SIG-M5 treated with dmso at 0.1 percent for 504 hours (cell line): ENCODE measurements at regions not wholly inside any gene's neighbourhood (a gene's known extent, or its start where the extent isn't known, plus 50 kb on each side); places are given as distances from the start of the nearest gene placed in this dataset.

Source experiments
- DNase-seq: peaks from one replicate; lab custom pipeline; 2025; ENCODE audit not compliant: unreplicated experiment; lab: John Stamatoyannopoulos, UW

DNA sequence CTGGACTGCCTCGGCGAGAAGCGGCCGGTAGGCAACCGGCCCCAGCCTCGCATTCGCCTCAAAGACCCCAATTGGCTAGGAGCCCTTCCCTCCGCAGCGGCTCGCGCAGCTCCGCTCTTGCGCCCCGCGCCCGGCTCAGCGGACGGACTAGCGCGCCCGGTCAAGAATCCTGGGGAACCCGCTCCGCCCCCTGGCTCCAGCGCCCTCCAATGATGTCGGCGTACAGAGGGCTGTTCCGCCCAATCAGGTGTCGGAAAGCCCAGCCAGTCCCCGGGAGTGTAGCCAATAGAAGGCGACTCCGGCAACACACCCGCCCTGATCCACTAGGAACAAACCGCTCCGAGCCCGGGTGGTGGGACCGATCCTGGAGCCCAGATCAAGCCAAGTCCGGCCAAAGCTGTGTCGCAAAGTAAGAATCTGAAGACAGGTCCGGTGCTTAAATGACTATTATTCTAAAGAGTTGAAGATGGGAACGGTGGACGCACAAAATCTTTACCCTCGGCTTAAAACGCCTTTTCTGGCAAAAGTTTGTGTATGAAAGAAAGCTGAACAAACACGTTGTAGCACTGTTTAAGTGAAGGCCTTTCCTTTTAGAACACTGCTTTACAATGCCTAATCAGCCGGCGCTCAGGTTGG, 132.2 kb downstream of the OGFRL1 start:
- DNase-seq, result peak; percentile 2

DNA sequence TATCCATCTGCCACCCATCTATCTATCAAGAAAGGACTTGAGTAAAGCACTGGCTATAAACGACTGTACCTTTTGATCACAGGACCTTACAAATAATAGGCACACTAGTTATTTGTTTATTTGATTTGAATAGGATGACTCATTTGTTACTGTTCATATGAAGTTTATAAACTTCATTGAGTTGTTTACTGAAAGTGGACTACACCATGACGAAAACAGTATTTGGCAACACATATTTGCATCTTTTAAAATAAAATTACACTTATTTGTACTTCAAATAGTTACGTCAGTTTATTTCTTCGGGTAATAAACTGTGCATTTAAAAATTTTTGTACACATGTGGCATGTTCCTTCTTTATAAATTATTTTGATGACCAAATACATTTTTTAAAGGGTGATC, 133.0 kb downstream of the OGFRL1 start:
- no peak for DNase-seq

DNA sequence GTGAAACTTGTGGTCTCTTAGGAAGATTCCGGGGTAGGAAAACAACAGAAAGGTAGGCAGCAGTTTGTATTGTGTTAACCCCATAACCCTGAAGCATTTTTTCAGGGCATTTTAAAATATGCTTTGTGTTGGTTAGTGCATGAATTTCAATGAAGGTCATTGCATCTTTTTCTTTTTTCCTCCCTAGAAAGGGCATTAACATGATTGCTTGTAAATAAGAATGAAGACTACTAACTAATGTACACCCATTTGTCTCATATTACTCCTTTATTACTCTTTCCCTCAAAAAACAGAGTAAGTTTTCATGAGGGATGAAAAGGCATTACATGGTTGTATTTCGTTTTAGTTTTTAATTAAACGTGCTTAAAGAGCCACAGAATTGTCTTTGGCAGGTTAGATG, 141.4 kb downstream of the OGFRL1 start:
- no peak for DNase-seq

DNA sequence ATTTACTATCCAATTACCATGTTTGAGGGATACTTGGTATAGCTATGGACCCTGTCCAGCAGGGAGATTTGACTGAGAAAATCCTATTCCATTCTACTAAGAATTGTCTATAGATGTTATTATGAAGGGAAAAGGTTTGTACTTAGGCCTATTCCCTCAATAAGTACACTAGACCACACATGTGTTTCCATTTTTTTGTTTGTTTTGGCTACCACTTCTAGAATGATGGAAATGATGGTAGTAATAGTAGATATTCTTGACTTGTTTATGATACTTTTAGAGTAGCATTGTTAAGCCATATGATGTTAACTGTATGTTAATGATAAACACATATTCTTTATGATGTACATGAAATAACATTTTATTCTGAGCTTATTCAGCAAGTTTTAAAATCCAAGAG, 144.8 kb downstream of the OGFRL1 start:
- DNase-seq, result no peak

DNA sequence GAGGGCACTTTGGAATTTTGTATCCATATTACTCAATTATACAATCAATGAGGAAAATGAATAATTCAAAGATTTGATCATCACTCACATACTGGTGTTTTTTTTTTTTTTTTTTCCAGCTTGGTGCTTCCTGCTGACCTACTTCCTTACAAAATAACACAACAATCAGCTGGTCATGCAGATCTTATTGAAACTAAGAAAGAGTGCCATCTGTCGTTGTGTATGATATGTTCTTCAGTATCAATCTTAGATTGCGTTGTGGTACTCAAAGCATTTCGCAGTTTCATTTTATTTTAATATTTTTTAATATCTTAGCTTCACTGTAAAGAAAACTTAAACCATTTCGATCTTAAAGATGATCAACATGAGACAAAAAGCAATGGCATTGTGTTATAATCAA, 155.6 kb downstream of the OGFRL1 start:
- DNase-seq, result no peak

DNA sequence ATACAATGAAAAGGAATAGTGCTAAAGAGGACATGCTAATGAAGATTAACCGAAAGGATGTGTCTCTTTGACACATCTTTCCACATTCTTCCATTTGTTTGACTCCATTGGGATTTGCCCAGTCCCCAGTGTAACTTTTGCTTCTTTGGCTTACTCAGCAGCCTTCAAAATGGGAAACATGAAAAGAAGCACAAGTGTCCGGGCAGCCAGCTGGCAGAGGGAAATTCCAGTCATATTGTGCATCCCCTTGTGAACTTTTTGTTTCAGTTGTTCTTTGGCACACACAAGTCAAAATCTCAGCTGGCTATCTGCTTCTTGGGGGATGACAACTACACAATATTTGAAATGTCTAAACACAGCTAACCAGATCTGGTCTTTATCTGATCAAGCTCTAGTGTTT, 157.4 kb downstream of the OGFRL1 start:
- no peak for DNase-seq

DNA sequence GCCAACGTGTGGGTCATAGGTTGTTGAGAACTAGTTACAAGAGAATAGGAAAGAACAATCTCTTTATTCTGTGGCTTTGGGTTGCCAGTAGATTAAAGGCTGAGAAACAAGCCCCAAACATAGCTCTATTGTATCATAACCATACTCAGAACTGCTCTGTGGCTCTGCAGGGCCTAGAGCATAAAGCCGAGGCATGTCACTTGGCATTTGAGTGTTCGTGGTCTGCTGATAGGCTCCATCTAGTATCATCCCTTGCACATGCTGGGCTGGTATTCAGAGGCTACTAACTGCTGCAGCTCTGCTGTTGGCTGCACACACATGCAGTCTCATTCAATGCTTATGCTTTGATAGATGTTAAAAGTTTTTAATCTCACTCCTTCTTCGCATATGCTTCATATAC, 157.9 kb downstream of the OGFRL1 start:
- DNase-seq, result no peak

DNA sequence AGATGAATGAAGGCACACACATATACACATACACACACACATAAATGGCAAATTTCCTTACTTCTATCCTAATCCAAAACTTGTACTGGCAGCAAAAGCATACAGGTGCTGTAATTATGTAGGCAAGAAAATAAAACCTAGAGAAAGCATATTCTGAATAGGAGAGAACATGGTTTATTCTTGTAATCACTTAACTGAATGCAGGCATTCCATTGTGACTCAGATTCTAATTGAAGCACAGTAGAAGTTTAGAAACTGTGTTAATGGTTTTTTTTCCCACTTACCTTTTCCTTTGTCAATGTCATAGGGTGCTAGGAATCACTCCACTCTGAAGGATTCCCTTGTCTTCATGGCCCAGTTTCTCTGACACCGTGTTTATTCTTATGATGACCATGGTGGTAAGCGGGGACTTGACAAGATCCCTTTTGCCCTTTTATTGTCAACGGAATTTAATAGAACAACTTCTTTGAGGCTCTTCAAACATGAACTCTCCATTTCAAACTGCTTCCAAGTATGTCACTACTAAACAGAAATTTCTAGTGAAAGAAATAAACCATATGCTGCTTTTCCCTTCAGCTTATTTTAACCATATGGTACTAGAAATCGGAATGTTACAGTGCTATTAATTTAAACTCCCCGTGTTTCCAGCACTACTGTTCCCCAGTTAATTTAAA, 164.2 kb downstream of the OGFRL1 start:
- no peak for DNase-seq

DNA sequence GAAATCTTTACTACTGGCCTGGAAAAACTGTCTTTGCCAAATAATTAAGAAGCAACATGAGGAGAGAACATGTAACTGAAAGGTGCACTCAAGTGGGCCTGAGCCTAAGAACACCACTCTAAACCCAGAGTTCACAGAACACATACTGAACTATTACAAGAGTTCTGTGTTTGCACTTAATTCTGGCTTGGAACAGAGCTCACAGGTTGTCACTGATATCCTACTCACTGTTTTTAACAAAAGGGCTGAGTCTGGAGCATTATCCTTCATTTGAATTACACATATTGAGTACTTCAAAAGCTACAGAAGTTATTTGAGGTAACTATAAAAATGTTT, 164.7 kb downstream of the OGFRL1 start:
- DNase-seq, result no peak

DNA sequence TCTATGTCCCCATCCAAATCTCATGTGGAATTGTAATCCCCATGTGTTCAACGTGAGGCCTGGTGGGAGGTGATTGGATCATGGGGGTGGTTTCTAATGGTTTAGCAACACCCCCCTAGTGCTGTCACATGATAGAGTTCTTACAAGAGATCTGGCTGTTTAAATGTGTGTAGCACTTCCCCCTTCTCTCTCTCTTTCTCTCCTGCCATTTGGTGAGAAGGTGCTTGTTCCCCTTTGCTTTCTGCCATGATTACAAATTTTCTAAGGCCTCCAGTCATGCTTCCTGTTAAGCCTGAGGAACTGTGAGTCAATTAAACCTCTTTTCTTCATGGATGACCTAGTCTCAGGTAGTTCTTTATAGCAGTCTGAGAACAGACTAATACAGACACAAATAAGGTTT, 165.4 kb downstream of the OGFRL1 start:
- peak; percentile 14 for DNase-seq

DNA sequence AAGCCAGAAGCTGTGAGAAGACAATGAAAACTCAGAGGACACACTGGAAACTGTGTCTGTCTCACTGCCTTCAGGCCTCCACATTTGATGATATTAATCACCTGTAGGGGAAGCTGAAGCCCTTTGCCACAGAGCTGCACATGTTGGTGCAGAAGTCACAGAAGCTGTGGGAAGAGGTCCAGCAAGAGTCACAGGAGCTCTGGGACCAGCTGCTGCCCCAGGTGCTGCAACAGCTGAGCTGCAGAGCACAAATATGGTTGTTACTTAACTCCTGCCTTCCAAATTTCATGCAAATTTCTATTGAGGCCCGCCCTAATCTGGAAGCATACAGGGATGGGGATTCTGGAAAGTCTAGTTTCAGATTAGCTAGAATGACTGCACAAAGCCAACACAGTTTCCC, 169.3 kb downstream of the OGFRL1 start:
- DNase-seq, result no peak

DNA sequence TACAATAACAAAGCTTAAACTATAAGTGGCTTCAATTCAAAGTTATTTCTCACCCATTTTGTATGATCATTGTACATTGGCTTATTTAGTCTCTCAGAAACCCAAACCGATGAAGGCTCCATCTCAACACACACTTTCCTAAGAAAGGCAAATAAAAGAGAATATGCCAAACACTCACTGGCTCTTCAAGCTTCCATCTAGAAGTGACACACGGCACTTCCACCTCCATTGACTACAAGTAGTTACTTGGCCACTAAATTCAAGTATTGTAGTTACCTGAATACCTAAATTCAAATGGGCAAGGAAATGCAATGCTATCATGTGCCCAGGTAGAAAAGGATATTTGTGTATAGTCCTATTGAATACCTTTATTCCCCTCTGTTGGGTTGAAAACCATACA, 170.6 kb downstream of the OGFRL1 start:
- no peak for DNase-seq

DNA sequence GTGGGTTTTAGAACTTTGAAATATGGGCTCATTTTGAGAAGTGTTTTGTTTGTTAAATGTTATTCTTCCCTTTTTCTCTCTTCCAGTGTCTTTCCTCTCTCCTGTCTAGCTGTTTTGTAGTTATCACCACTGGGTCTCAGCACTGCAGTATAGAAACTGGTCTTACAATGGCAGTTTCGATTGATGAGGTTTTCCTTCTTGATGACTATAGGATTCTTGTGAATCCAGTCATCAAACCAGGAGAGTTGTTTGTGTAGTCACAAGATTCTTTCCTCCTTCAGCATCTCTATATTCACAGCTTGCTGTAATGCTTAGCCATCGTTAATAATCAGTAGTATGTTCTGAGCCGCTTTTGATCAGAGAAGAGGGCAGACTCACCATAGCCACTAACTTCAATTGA, 172.3 kb downstream of the OGFRL1 start:
- DNase-seq, result no peak

DNA sequence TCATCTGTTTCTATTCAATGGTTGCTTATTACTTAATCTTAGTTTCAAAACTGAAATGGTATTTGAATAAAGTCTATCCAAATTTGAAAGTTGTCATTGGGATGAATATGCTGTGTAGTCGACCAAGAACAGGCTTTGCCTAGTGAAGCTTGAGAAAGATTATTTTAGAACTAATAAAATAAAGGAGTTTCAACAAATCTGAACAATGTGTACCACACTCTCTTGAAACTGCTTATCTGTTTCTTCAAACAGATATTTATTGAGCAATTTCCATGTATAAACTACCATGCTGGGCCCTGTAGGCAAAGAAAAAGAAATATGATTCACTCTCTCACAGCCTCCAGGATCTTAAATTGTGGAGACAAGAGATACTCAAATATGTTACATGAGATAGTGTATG, 174.4 kb downstream of the OGFRL1 start:
- no peak for DNase-seq

DNA sequence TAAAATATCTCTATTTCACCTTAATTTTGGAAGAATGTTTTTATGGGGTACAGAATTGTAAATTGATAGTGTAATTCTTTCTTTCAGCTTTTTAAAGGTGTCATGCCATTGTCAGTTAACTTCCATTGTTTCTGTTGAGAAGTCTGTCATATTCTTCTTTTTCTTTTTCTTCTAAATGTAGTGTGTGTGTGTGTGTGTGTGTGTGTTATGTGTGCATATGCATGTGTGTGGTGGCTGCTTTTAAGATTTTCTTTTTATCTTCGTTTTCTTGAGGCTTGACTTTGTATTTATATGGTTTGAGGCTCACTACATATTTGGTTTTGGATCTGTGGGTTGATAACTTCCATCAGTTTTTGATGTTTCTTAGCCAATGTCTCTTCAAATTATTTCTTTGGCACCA, 176.5 kb downstream of the OGFRL1 start:
- no peak for DNase-seq

DNA sequence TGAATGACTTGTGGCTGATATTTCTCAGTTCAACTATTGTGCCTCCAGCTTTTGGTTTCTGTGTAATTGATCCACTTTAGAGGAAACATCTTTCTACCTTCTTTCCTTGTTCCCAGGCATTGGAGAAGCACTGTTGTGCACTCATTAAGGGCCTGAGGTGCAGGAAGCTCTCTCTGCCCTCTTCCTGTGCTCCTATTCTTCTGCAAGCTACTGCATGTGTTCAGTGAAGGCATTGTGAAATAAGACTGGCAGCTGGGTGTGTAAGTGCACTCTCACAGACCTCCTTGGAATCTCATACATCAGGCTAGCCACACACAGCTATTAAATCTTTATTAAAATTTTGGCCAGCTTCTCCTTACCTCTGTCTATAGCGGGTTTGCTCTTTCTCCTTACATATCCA, 177.8 kb downstream of the OGFRL1 start:
- DNase-seq, result no peak

DNA sequence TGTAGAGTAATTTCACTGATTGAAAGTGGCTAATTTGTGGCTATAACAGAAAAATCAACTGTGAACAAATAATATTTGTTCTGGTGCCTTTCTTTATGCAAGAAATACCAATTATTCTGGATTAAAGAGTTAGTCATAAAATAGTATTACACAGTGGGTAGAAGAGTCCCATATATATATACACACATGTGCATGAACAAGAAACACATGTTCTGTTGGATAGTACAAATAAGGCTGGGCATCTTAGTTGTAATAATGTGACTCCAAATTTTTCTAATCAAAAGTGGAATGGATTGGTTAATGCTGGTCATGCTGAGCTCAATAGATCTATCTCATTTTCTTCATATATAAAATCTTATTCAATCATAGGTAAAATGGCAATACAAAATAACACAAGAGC, 179.4 kb downstream of the OGFRL1 start:
- DNase-seq, result no peak

DNA sequence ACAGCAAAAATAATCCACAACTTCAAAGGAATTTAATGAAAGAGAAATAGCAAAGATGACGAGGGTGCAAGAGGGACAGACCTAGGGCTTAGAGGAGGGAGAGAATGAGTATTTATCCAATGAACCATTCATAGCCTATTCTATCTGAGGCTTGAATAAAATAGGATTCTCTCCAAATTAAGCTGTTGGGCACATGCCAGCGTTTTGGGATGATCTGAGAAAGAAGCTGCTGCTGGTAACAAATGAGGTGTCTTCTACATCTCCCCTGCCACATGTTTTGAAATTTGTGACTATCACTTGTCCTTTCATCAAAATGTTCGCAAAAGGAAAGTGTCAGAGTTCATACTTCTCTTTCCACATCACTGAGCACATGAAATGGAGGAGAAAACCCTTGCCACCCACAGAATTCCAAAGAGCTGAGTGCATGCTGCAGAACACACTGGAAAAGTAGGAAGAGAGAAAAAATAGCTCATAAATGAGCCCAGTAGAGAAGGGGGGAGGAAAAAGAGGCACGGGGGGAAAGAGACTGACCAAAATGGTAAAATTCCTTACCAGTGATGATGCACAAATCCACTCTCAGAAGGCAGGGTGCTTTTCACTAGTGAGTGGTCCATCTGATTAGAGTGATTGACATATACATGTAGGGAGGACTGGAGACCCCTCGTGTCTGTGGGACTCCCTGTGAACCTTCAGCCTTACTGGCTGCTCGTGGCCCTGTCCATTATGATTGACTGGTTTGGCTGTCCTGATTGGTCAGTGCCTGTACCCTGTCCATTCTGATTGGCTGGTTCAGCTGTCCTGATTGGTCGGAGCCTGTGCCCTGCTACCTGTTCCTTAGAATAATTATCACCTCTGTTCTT, 180.5 kb downstream of the OGFRL1 start:
- DNase-seq, result no peak

DNA sequence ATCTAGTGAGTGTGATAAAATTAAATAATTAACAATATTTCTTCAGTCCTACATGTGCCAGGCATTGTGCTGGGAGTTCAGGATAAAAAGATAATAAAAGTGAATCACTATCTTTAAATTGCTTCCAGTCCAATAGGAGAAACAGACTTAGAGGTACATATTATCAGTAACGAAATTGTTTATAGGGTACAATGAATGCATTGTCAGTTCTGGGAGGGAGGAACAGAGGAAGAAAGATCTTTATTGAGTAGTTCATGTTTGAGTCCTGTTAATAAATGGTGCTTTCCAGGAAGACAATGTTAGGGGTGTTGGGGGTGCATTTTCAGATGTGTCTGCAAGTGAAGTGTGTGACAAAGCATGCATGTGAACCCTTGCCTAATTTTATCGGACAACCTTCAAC, 183.1 kb downstream of the OGFRL1 start:
- DNase-seq, result no peak

DNA sequence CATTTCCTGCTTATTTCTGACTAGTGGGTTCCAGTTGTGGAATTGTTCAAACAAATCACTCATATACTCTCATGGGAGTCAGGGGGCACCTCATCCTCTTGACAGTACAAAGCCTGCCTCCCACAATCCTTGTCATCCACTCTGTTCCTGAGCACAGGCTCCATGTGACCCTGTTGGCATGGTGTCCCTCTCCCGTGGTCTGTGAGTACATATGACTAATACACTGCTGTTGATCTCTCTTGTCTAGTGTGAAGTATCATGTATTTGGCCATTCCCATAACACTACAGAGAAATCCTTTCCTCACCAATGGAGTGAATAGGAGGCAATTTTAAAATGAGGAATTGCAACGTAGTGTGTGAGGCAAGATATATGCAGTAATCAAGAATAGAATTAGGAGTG, 185.3 kb downstream of the OGFRL1 start:
- DNase-seq, result no peak

DNA sequence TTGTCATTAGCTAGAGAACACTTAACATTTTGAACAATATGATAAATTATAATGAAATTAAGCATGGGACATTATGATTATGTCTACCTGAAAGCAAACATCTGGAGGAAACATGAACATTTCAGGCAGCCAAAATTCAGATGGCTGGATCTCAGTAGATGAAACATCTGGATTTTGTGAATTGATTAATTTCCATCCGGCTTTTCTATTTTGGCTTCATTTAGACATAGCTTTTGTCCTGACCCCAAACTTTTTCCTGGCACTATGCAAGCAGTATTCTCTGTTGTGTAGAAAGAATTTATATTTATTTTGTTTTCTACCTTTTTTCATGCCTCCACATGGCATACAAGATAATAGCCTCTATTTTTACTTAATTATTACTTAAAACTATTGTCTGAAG, 186.3 kb downstream of the OGFRL1 start:
- no peak for DNase-seq

DNA sequence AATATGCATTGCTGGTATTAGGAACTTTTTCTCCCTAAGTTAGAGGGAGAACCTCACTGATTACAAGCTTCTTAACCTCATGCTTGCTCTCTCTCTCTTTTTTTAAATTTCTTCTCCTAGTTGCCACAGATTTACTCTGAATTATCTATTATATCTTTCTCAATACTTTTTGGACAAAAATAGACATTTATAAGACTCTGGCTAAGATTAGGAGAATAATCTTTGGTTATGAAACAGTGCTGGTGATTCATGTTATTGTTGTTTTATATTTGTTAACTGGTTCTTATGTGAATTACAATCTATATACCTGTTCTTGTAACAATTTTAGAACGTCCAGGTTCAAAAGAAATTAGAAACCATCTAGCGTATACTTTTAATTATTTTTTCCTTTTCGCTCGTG, 187.8 kb downstream of the OGFRL1 start:
- DNase-seq, result no peak
